ENCODE measurements at regions not wholly inside any gene's neighbourhood (a gene's known extent, or its start where the extent isn't known, plus 50 kb on each side); places are given as distances from the start of the nearest gene placed in this dataset.

DNA sequence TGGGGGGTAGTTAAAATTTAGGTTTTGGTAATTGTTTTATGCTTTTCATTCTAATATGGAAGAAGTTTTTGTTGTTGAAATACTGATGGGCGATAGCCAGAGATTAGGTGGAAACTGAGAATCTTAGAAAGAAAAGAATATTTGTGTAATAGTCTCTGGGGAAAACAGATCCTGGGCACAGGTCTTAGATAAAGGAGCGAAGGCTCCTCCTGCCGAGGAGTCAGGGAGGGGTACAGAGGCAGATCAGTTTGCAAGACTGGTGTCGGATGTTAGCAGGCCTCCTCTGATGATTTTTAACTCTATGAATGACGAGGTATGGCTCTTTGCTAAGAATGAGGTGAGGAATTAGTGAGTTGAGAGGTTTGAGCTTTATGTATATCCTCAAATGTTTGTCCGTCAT lies 339.7 kb downstream of the HGF start:
- no peaks in the 10 kb centered on the region for H3K9me2 ChIP-seq (ENCODE audit: low read depth, low read length)
- no peaks in the 10 kb centered on the region for H3K79me2 ChIP-seq (ENCODE audit: insufficient read depth, low read length)
- no peak for TF ChIP-seq EZH2 (IDR thresholded peaks at IDR 0.05; ENCODE audit: borderline replicate concordance, low read length)
- TF ChIP-seq, protein P1, sequence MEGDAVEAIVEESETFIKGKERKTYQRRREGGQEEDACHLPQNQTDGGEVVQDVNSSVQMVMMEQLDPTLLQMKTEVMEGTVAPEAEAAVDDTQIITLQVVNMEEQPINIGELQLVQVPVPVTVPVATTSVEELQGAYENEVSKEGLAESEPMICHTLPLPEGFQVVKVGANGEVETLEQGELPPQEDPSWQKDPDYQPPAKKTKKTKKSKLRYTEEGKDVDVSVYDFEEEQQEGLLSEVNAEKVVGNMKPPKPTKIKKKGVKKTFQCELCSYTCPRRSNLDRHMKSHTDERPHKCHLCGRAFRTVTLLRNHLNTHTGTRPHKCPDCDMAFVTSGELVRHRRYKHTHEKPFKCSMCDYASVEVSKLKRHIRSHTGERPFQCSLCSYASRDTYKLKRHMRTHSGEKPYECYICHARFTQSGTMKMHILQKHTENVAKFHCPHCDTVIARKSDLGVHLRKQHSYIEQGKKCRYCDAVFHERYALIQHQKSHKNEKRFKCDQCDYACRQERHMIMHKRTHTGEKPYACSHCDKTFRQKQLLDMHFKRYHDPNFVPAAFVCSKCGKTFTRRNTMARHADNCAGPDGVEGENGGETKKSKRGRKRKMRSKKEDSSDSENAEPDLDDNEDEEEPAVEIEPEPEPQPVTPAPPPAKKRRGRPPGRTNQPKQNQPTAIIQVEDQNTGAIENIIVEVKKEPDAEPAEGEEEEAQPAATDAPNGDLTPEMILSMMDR (IDR thresholded peaks at IDR 0.05; ENCODE audit: low read length), result no peak
- H3K4me3 ChIP-seq (ENCODE audit: low read depth, low read length, poor library complexity, severe bottlenecking), result no peak overlapping the region
- no peak overlapping the region for H2AFZ ChIP-seq (ENCODE audit: low read length)
- H4K20me1 ChIP-seq (ENCODE audit: insufficient read depth, low read length), result no peaks in the 10 kb centered on the region
- H3K27me3 ChIP-seq (ENCODE audit: insufficient read depth, low read length), result no peaks in the 10 kb centered on the region
- H3K27ac ChIP-seq (ENCODE audit: low read depth, low read length, poor library complexity, severe bottlenecking), result no peak overlapping the region
- H3K36me3 ChIP-seq (ENCODE audit: insufficient read depth, low read length), result no peaks in the 10 kb centered on the region
- no peak overlapping the region for H3K4me2 ChIP-seq (ENCODE audit: low read length)
- H3K9me3 ChIP-seq (ENCODE audit: low read length), result no peaks in the 10 kb centered on the region
- no peaks in the 10 kb centered on the region for H3K4me1 ChIP-seq (ENCODE audit: insufficient read depth, low read length, severe bottlenecking)
- no peak overlapping the region for H3K9ac ChIP-seq (ENCODE audit: low read length)
- H3F3A ChIP-seq (ENCODE audit: insufficient read depth, low read length), result no peaks in the 10 kb centered on the region

DNA sequence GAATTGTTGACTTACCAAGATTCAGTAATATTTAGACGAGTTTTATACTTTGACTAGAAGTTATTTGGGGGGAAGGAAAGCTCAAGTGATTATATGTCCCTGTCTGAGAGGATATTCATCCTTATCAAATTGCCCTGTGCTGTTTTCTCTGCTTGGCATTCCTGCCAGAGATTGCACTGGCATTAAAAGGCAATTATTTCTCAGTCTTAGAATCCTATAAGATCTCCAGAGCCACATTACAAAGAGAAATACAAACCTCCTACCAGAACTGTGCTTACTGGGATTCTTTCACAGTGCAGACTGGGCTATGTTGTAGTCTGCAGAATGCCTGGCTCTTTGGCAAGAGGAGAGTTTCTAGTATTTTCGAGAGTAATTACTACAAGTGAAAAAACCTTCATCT lies 342.4 kb downstream of the HGF start:
- Histone ChIP-seq H3K4me3 (ENCODE audit: low read depth, low read length, poor library complexity, severe bottlenecking) (no peak overlapping the region), H3K4me1 (ENCODE audit: insufficient read depth, low read length, severe bottlenecking) (no peaks in the 10 kb centered on the region), H4K20me1 (ENCODE audit: insufficient read depth, low read length) (no peaks in the 10 kb centered on the region), H3K27ac (ENCODE audit: low read depth, low read length, poor library complexity, severe bottlenecking) (no peak overlapping the region), H3K27me3 (ENCODE audit: insufficient read depth, low read length) (no peaks in the 10 kb centered on the region), H3K9ac (ENCODE audit: low read length) (no peak overlapping the region), H3K4me2 (ENCODE audit: low read length) (no peak overlapping the region), H3K9me3 (ENCODE audit: low read length) (no peaks in the 10 kb centered on the region), H2AFZ (ENCODE audit: low read length) (no peak overlapping the region), H3K36me3 (ENCODE audit: insufficient read depth, low read length) (no peaks in the 10 kb centered on the region), H3K9me2 (ENCODE audit: low read depth, low read length) (no peaks in the 10 kb centered on the region), H3F3A (ENCODE audit: insufficient read depth, low read length) (no peaks in the 10 kb centered on the region), H3K79me2 (ENCODE audit: insufficient read depth, low read length) (no peaks in the 10 kb centered on the region)
- TF ChIP-seq, protein P1 (IDR thresholded peaks at IDR 0.05; ENCODE audit: low read length), result no peak
- no peak for TF ChIP-seq EZH2 (IDR thresholded peaks at IDR 0.05; ENCODE audit: borderline replicate concordance, low read length)

DNA sequence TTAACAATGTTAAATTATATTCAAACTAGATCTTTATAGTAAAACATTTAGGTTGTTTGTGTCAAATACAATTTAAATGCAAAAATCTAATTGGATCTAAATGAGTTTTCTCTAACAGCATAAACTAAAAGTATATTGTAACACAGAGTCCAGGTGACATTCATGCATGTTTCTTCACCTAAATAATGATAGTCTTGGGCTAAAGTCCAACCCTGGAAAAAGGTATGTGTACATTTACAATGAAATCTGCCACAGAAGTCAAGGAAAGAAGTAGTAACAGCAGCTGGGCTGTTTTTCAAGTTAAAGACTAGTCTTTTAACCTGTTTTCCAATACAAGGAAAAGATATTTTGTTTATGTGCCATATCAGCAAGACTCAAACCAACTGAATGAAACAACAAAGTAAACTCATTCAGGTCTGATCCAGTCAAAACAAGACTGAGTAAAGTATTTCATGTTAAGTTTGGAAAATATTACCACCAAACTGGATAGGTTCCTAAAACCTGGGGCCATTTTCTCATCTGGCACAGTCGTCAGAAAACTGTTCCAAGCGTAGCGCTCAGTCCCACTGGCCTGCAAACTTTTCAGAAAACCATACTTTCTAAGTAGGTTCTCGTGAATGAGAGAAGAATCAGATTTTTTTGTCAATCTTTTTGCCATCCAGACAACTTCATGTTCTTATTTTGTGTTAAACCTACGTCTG lies 349.2 kb downstream of the HGF start:
- no peak overlapping the region for H3K9ac ChIP-seq (ENCODE audit: low read length)
- H3F3A ChIP-seq (ENCODE audit: insufficient read depth, low read length), result no peaks in the 10 kb centered on the region
- H3K9me3 ChIP-seq (ENCODE audit: low read length), result no peaks in the 10 kb centered on the region
- H3K4me1 ChIP-seq (ENCODE audit: insufficient read depth, low read length, severe bottlenecking), result no peaks in the 10 kb centered on the region
- no peaks in the 10 kb centered on the region for H3K9me2 ChIP-seq (ENCODE audit: low read depth, low read length)
- H4K20me1 ChIP-seq (ENCODE audit: insufficient read depth, low read length), result no peaks in the 10 kb centered on the region
- H3K36me3 ChIP-seq (ENCODE audit: insufficient read depth, low read length), result no peaks in the 10 kb centered on the region
- no peaks in the 10 kb centered on the region for H3K27me3 ChIP-seq (ENCODE audit: insufficient read depth, low read length)
- H3K4me2 ChIP-seq (ENCODE audit: low read length), result no peak overlapping the region
- TF ChIP-seq EZH2 (IDR thresholded peaks at IDR 0.05; ENCODE audit: borderline replicate concordance, low read length), result no peak
- TF ChIP-seq, protein P1 (IDR thresholded peaks at IDR 0.05; ENCODE audit: low read length), result no peak
- H3K79me2 ChIP-seq (ENCODE audit: insufficient read depth, low read length), result no peaks in the 10 kb centered on the region
- H2AFZ ChIP-seq (ENCODE audit: low read length), result no peak overlapping the region
- no peak overlapping the region for H3K4me3 ChIP-seq (ENCODE audit: low read depth, low read length, poor library complexity, severe bottlenecking)
- H3K27ac ChIP-seq (ENCODE audit: low read depth, low read length, poor library complexity, severe bottlenecking), result no peak overlapping the region

All from OCI-LY1 (cell line).